Activated CD4-positive, alpha-beta T cell treated with anti-CD3 and anti-CD28 coated beads, Interleukin-2, Interleukin-4, amounts not matched to agents 100 ng/mL and 50 ng/mL, durations not matched to agents 16 hours and 8 hours (primary cell): ENCODE measurements at regions not wholly inside any gene's neighbourhood (a gene's known extent, or its start where the extent isn't known, plus 50 kb on each side); places are given as distances from the start of the nearest gene placed in this dataset.

Source experiments
- DNase-seq: peaks from one replicate; pipeline ENCODE4 v3.0.0-alpha.2; 2020; ENCODE audit warnings: low spot score

- DNase-seq, result no peak
These were observed 93.1 kb downstream of the FAT3 start for GRCh38 chr11:92317721-92318120.

- no peak for DNase-seq
These were observed 97.6 kb downstream of the FAT3 start for GRCh38 chr11:92322225-92322624.

- DNase-seq, result no peak
These were observed 100.3 kb downstream of the FAT3 start for GRCh38 chr11:92324890-92325289.

GRCh38 chr11:92325416-92325815, 100.8 kb downstream of the FAT3 start:
- no peak for DNase-seq

GRCh38 chr11:92329137-92329536, 104.5 kb downstream of the FAT3 start:
- no peak for DNase-seq

DNA sequence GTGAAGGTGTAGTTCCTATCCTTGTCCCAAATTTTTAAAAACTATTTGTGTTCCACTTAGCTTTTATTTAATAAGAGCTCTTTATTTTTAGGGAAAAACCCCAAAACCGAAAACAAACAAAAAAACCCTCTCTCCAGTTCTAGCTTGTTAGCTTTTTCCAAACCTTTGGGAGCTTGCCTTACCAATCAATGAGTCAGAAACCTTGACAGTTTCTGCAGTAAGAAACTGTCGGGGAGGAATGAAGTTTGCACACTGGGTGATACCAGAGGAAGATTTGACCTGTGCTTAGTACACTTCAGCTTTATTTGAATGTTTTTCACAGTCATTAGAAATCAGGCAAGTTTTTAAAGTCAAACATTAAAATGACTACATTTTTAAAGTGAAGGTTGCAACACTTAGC, 105.0 kb downstream of the FAT3 start:
- DNase-seq, result no peak

- DNase-seq, result no peak
These were observed 105.5 kb downstream of the FAT3 start for GRCh38 chr11:92330114-92330513.

DNA sequence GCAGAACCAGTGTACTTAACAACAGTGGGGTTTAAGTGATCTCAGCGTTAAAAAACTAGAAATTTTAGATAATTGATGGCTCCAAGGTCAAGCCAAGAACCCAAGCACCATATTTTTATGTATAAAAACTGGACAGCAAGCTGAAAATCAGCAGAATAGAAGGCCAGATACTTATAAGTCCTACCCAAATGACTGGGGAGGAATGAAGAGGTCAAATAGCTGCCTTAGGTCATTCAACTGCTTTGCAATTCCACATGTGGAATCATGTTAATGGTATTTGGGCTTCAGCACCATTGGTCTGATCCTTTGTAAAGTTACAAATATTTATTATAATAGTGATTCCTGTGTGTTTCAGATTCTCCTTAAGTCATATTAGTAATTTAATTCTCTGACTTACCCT, 108.4 kb downstream of the FAT3 start:
- no peak for DNase-seq

- peak; percentile 9 for DNase-seq
These were observed 116.2 kb downstream of the FAT3 start for GRCh38 chr11:92340839-92341238.

GRCh38 chr11:92342034-92342720, 117.6 kb downstream of the FAT3 start:
- DNase-seq, result no peak

- DNase-seq, result no peak
These were observed 118.3 kb downstream of the FAT3 start for GRCh38 chr11:92342886-92343285.

GRCh38 chr11:92346220-92346619, 121.6 kb downstream of the FAT3 start:
- DNase-seq, result no peak

- no peak for DNase-seq
These were observed 122.8 kb downstream of the FAT3 start for GRCh38 chr11:92347454-92347853.

DNA sequence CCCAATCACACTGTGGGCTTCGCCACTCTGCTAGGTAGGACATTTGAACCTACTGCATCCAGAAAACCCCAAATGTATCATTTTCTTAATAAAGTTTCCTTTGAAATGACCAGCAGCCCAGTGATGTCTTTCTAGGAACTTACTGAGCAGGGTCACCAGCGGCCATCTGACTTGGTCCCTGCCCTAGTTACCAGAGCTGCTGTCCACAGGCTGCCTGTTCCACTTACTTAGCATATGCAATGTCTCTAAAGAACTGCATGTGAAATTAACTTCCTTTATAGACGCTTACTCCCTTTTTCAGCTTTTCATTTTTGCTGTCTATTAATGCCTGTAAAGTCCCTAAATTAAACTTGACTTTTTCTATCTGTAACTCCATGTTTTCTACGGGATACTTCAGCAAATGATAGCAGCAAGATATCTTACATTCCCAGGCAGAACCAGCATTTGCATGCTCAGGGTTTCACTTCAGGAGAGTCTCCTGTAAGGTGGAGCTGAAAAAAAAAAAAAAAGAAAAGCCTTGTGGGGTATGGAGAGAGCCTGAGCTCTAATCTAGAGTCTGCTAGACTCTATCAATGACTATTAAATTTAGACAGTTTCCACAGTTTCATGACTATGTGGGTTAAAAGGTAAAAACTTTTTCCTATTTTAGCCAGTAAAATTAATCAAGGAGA, 125.0 kb downstream of the FAT3 start:
- no peak for DNase-seq

- no peak for DNase-seq
These were observed 132.7 kb downstream of the FAT3 start for GRCh38 chr11:92357344-92357743.

DNA sequence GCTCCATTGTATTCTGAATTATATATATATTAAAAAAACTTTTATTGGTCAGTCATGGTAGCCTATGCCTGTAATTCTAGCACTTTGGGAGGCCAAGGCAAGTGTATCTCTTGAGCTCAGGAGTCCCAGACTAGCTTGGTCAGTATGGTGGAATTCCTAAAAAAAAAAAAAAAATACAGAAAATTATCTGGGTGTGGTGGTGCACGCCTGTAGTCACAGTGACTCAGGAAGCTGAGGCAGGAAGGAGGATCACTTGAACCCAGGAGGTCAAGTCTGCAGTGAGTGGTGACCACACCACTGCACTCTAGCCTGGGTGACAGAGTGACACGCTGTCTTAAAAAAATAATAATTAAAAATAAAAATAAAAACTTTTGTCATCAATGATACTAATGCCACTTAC, 133.2 kb downstream of the FAT3 start:
- DNase-seq, result no peak

GRCh38 chr11:92361551-92361950, 136.9 kb downstream of the FAT3 start:
- DNase-seq, result no peak

DNA sequence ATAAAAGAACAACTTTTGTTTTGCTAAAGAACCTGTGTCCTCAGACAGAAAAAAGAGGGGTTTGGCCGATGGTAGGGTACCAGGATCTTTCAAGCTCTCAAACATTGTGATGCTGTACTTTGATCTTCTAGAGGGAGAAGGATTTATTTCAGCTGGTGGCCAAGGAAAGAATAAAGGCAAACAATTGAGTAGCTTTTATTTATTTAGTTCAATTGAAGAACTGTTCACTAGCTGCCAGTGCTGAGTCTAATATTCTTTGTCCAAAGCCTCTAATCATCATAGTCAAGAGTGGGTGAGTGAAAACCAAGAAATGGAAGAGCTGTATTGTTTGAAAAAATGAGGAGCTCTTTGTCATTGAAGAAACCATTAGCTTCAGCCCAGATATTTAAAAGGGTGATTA, 138.4 kb downstream of the FAT3 start:
- DNase-seq, result no peak

GRCh38 chr11:92364177-92364576, 139.6 kb downstream of the FAT3 start:
- DNase-seq, result no peak

- DNase-seq, result no peak
These were observed 151.6 kb downstream of the FAT3 start for GRCh38 chr11:92376146-92376599.

DNA sequence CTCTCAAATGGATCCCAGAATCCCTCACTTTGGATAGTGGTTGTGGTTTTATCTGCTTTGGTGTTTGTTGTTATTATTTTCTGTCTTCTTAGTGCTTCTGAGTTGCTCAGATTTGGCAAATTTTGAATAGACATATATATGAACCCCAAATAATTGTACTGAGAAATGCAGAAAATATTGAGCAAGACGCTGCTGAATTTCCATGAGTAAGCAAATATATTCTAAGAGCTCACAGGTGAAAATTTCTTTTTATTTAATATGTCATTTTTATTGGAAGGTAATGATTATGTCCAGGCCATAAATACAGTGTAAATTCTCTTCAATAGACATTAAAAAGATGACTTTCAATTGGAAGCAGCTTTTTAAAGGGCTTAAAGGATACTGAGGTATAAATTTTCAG, 152.1 kb downstream of the FAT3 start:
- no peak for DNase-seq

GRCh38 chr11:92380882-92381281, 156.3 kb downstream of the FAT3 start:
- no peak for DNase-seq

DNA sequence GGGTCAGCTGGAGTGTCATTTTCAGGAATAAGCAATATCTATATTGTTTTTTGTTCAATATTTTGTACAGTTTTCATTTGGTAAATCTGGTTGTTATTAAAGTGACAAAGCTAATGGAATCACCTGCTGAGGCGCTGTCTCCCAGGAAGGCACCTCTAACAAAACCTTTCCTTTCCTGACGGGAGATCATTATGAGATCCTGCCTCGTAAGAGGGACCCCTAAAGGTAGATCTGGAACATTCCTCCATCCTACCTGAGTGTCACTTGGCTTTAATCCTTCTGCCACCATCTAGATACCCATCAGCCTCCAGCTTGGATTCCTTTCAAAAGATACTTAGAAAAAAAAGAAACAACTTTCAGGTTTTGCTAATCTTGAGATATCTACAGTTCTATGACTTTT, 157.7 kb downstream of the FAT3 start:
- no peak for DNase-seq

- no peak for DNase-seq
These were observed 158.8 kb downstream of the FAT3 start for GRCh38 chr11:92383430-92383829.
